ENCODE measurements at regions not wholly inside any gene's neighbourhood (a gene's known extent, or its start where the extent isn't known, plus 50 kb on each side); places are given as distances from the start of the nearest gene placed in this dataset.

DNA sequence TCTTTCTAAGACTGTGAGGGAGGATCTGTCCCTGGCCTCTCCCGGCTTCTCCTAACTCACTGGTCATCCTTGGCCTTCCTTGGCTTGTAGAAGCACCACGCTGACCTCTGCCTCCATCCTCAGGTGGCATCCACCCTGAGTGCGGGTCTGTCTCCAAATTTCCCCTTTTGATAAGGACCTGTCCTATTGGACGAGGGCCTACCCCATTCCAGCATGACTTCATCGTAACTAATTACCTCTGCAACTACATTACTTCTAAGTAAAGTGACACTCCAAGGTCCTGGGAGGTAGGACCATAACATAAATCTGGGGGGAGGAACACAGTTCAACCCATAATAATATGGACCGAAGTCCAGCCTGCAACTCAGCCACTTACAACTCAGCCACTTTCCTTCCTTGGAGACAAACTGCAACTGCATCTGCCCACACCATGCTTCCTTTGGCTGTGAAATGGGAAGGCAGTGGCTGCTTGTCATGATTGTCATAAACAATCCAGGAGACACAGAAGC, 229.6 kb upstream of the DIO3 start:
- no peak overlapping the region for H3K27ac ChIP-seq
- ChIA-PET POLR2A (ENCODE audit: low non-redundant PET) (interaction anchor here (0.6 kb wide), 1 partner anchor 70 kb away, joined by 3 read pairs; no protein-coding TSS in a partner anchor), CTCF (no interaction called here)
- TF ChIP-seq CTCF (conservative IDR thresholded peaks at IDR 0.05; ENCODE audit: low read depth), result no peak
- DNase-seq (ENCODE audit: low spot score), result no peak

DNA sequence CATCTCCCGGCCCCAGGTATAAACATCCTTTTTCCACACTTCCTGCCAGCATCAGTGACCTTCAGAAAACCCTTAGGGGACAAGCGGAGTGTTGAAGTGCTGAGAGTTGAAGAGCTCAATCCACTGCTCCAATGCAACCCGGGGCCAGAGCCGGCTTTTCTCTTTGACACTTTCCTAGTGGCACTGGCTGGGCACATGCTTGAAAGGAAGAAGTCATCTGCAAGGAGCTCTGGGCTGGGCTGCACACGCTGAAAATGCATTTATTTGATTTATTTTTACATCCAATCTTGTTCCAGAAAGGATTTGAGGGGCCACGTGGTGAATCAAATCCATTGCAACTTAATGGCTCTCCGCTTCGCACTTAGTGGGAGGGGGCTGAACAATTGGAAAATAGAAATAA, 229.0 kb upstream of the DIO3 start:
- no peak overlapping the region for H3K27ac ChIP-seq
- CTCF ChIA-PET, result no interaction called here
- DNase-seq (ENCODE audit: low spot score), result no peak
- no peak for TF ChIP-seq CTCF (conservative IDR thresholded peaks at IDR 0.05; ENCODE audit: low read depth)
- POLR2A ChIA-PET (ENCODE audit: low non-redundant PET), result no interaction called here

DNA sequence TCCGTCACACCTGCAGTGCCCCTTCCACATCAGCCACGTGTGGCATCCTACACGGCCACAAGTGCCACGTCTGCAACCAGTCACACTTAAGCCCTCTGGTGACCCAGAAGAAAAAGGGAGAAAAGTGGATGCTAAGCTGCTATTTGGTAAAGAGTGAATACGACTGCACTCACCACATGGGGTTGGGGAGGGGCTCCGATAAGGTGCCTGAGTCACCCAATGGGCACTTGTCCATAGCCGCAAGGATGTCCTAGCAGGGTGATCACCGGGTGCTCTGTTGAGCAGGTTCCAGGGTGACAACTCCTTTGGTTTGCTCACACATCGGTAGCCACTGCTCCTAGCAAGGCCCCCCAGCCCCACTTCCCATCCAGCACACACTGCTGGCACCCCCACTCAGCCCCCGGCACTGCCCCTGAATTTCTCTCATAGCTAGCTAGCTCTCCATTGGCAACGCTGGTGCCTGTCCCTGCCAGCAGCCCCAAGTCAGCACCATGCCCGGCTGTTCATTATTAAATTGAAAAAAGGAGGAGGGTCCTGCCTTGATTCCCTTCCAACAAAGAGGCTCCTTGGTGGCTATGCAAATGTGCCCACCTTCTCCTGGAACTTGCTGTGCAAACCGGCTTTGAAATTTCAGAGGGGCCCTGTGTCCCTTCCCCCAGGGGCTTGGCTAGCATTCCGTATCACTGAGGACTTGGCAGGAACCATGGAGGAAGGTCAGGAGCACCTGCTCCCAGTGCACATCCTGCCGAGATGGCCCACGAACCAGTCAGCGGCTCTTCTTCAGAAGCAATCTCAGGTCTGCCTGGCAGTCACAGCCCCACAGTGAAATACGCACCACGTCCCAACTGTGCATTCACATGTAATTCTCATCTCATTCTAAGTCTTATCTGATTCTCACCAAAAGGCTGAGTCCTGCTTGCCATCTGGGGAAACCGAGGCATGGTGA, 227.7 kb upstream of the DIO3 start:
- ChIA-PET POLR2A (ENCODE audit: low non-redundant PET) (no interaction called here), CTCF (no interaction called here)
- TF ChIP-seq CTCF (conservative IDR thresholded peaks at IDR 0.05; ENCODE audit: low read depth), result no peak
- DNase-seq (ENCODE audit: low spot score), result no peak
- H3K27ac ChIP-seq, result no peak overlapping the region

DNA sequence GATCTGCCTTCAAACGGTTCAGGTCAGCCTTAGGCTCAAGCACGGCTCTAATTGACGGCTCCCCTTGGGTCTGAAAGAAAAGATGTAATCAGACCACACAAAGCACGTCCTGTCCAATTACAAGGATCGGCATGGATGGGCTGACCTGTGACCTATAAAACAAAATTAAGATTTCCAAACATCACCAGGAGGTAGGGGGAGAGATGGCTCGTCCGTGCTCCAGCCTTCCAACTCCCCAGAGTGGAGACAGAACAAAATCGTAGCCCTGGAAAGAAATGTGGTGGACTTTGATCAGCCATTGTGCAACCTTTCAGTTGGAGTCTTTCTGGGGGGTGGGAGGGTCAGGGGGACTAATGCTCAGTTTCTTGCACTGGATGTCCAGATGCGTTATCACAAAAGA, 226.6 kb upstream of the DIO3 start:
- ChIA-PET CTCF (no interaction called here), POLR2A (ENCODE audit: low non-redundant PET) (no interaction called here)
- DNase-seq (ENCODE audit: low spot score), result no peak
- H3K27ac ChIP-seq, result no peak overlapping the region
- no peak for TF ChIP-seq CTCF (conservative IDR thresholded peaks at IDR 0.05; ENCODE audit: low read depth)

DNA sequence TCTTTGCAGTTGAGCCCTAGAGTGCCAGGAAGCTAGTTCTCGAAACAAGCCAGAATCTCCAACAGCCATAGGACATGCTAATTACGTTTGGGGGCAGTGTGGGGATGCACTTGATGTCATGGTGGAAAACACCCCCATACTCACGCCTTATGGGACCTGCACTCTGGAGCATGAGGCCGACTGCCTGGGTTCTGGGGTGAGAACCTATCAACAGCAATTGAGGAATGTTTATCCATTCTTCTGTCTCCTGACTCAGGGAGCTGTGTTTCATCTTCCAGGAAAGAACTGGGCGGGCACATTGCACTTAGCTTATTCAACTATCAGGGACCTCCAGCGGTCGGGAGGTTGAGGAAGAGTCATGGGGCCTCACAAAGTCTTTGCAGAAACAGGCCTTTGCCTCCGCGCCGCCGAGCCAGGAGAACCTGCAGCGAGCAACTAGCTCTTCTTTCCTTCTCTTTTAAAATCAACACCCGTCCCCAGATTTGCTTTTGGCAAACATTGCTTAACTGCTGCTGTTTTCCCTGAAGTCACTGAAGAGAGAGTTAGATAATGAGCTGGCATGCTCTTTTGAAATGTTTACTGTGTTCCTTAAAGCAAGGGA, 226.1 kb upstream of the DIO3 start:
- ChIA-PET CTCF (no interaction called here), POLR2A (ENCODE audit: low non-redundant PET) (no interaction called here)
- TF ChIP-seq CTCF (conservative IDR thresholded peaks at IDR 0.05; ENCODE audit: low read depth), result no peak
- DNase-seq (ENCODE audit: low spot score), result no peak
- H3K27ac ChIP-seq, result no peak overlapping the region

GRCh38 chr14:101336183-101336582, 225.1 kb upstream of the DIO3 start:
- no peak for TF ChIP-seq CTCF (conservative IDR thresholded peaks at IDR 0.05; ENCODE audit: low read depth)
- H3K27ac ChIP-seq, result no peak overlapping the region
- no peak for DNase-seq (ENCODE audit: low spot score)
- ChIA-PET POLR2A (ENCODE audit: low non-redundant PET) (no interaction called here), CTCF (no interaction called here)

Data from RWPE1 (cell line).